ENCODE measurements at regions not wholly inside any gene's neighbourhood (a gene's known extent, or its start where the extent isn't known, plus 50 kb on each side); places are given as distances from the start of the nearest gene placed in this dataset.

GRCh38 chr12:60174476-60174875, 578.6 kb downstream of the SLC16A7 start:
- no peak overlapping the region for H3K27ac ChIP-seq (replicated peaks)
- no peaks in the 10 kb centered on the region for H3K27me3 ChIP-seq (ENCODE audit: insufficient read depth, poor library complexity, severe bottlenecking)
- TF ChIP-seq CTCF (IDR thresholded peaks at IDR 0.05; ENCODE audit: insufficient read depth, low read length): no peak
- no peak for TF ChIP-seq POLR2AphosphoS5 (IDR thresholded peaks at IDR 0.05; ENCODE audit: low read depth)
- TF ChIP-seq SPI1 (IDR thresholded peaks at IDR 0.05; ENCODE audit: borderline replicate concordance, low read depth): no peak
- no peak for TF ChIP-seq REST (IDR thresholded peaks at IDR 0.05; ENCODE audit: insufficient replicate concordance, low read depth)
- no peak overlapping the region for H3K4me3 ChIP-seq (replicated peaks; ENCODE audit: insufficient read depth, low read length)
- no peak for DNase-seq (ENCODE audit: low read depth in 1 of 2, low spot score in 1 of 2)

- H3K27ac ChIP-seq (replicated peaks): no peak overlapping the region
Measured at GRCh38 chr12:60174941-60175340, 579.1 kb downstream of the SLC16A7 start.

GRCh38 chr12:60176891-60177290, 581.1 kb downstream of the SLC16A7 start:
- no peak for DNase-seq (ENCODE audit: low read depth in 1 of 2, low spot score in 1 of 2)
- Histone ChIP-seq H3K27ac (replicated peaks) (no peak overlapping the region), H3K27me3 (ENCODE audit: insufficient read depth, poor library complexity, severe bottlenecking) (no peaks in the 10 kb centered on the region), H3K4me3 (replicated peaks; ENCODE audit: insufficient read depth, low read length) (no peak overlapping the region)
- no peak for TF ChIP-seq REST (IDR thresholded peaks at IDR 0.05; ENCODE audit: insufficient replicate concordance, low read depth)
- no peak for TF ChIP-seq CTCF (IDR thresholded peaks at IDR 0.05; ENCODE audit: insufficient read depth, low read length)
- TF ChIP-seq POLR2AphosphoS5 (IDR thresholded peaks at IDR 0.05; ENCODE audit: low read depth): no peak
- no peak for TF ChIP-seq SPI1 (IDR thresholded peaks at IDR 0.05; ENCODE audit: borderline replicate concordance, low read depth)
- TF ChIP-seq GABPA (IDR thresholded peaks at IDR 0.05; ENCODE audit: low read depth): no peak

More at GRCh38 chr12:60174941-60175340, 579.1 kb downstream of the SLC16A7 start:
- TF ChIP-seq SPI1 (IDR thresholded peaks at IDR 0.05; ENCODE audit: borderline replicate concordance, low read depth): no peak
- no peak for DNase-seq (ENCODE audit: low read depth in 1 of 2, low spot score in 1 of 2)
- H3K27me3 ChIP-seq (ENCODE audit: insufficient read depth, poor library complexity, severe bottlenecking): no peaks in the 10 kb centered on the region
- no peak overlapping the region for H3K4me3 ChIP-seq (replicated peaks; ENCODE audit: insufficient read depth, low read length)

GRCh38 chr12:60180298-60180697, 584.5 kb downstream of the SLC16A7 start:
- H3K27me3 ChIP-seq (ENCODE audit: insufficient read depth, poor library complexity, severe bottlenecking): no peaks in the 10 kb centered on the region
- no peak for TF ChIP-seq SPI1 (IDR thresholded peaks at IDR 0.05; ENCODE audit: borderline replicate concordance, low read depth)
- H3K4me3 ChIP-seq (replicated peaks; ENCODE audit: insufficient read depth, low read length): no peak overlapping the region

GRCh38 chr12:60182354-60182753, 586.5 kb downstream of the SLC16A7 start:
- DNase-seq (ENCODE audit: low read depth in 1 of 2, low spot score in 1 of 2): no peak

More at GRCh38 chr12:60180298-60180697, 584.5 kb downstream of the SLC16A7 start:
- no peak for DNase-seq (ENCODE audit: low read depth in 1 of 2, low spot score in 1 of 2)
- no peak overlapping the region for H3K27ac ChIP-seq (replicated peaks)

More at GRCh38 chr12:60182354-60182753, 586.5 kb downstream of the SLC16A7 start:
- H3K4me3 ChIP-seq (replicated peaks; ENCODE audit: insufficient read depth, low read length): no peak overlapping the region
- no peaks in the 10 kb centered on the region for H3K27me3 ChIP-seq (ENCODE audit: insufficient read depth, poor library complexity, severe bottlenecking)
- no peak overlapping the region for H3K27ac ChIP-seq (replicated peaks)
- TF ChIP-seq REST (IDR thresholded peaks at IDR 0.05; ENCODE audit: insufficient replicate concordance, low read depth) (no peak), GABPA (IDR thresholded peaks at IDR 0.05; ENCODE audit: low read depth) (no peak), SPI1 (IDR thresholded peaks at IDR 0.05; ENCODE audit: borderline replicate concordance, low read depth) (no peak)
